HepG2 (cell line): ENCODE measurements at regions not wholly inside any gene's neighbourhood (a gene's known extent, or its start where the extent isn't known, plus 50 kb on each side); places are given as distances from the start of the nearest gene placed in this dataset.

Experiments used
- ATAC-seq: fragments of 200-7000 bp; cut with Tn5 transposase; 3 replicates; pipeline ENCODE4 v1.9.1; 2020; ENCODE audit warnings: mild to moderate bottlenecking, moderate library complexity
- BruUV-seq: library from RNA; stranded (reverse); fragments of 400-500 nt; replicated peaks from 2 replicates; lab custom pipeline; 2021; lab: Mats Ljungman, UMichigan
- CTCF ChIA-PET: fragments of 300-600 bp; formaldehyde crosslinking; extraction: SDS; loops from one replicate; lab custom pipeline; 2021; ENCODE audit warnings: low total read pairs, inconsistent platforms, low intra/inter-chr PET ratio; lab: Yijun Ruan, JAX
- POLR2A ChIA-PET: fragments of 350-600 bp; sonication (Branson Sonifier 250); formaldehyde crosslinking; loops from one replicate; lab custom pipeline; 2020; ENCODE audit warnings: antibody characterized with exemption, inconsistent platforms; lab: Yijun Ruan, JAX
- DNase-seq: peaks from one replicate; pipeline ENCODE4 v3.0.0-alpha.2; 2015; ENCODE audit warnings: low spot score
- FAIRE-seq: peaks from 3 replicates; lab custom pipeline; 2011; peaks lifted over from hg19 to GRCh38; lab: Jason Lieb, UNC
- H2AFZ ChIP-seq: one replicate; pipeline ENCODE4 v1.6.1; 2011; ENCODE audit warnings: low read length, inconsistent platforms
- H3K27ac ChIP-seq: fragments of 300-600 bp; 3 replicates; pipeline ENCODE4 v1.8.0; 2011; ENCODE audit warnings: mixed run types, mild to moderate bottlenecking, mixed read lengths, low read length, inconsistent platforms; ENCODE audit not compliant: insufficient read depth; ENCODE audit errors: extremely low read length
- H3K27me3 ChIP-seq, 2 experiments: fragments of 200-600 bp in 1 of 2; 2 replicates in 1 of 2; 3 replicates in 1 of 2; pipeline versions ENCODE4 v1.6.0 to v1.8.0; 2011; ENCODE audit warnings: low read length in 2 of 2, mild to moderate bottlenecking in 2 of 2, moderate library complexity in 2 of 2, inconsistent platforms in 1 of 2; ENCODE audit not compliant: insufficient read depth in 2 of 2, control insufficient read depth in 1 of 2
- H3K36me3 ChIP-seq, 2 experiments: fragments of 200-600 bp in 1 of 2; replicated peaks in 1 of 2; 2 replicates in 1 of 2; 3 replicates in 1 of 2; pipeline versions ENCODE4 v1.5.1 to v1.8.0; 2011; ENCODE audit warnings: low read length in 2 of 2, inconsistent platforms in 1 of 2; ENCODE audit not compliant: insufficient read depth in 2 of 2, control insufficient read depth in 1 of 2
- H3K4me1 ChIP-seq: 2 replicates; pipeline ENCODE4 v1.5.1; 2012; ENCODE audit warnings: low read length, inconsistent platforms; ENCODE audit not compliant: insufficient read depth
- H3K4me2 ChIP-seq: 2 replicates; pipeline ENCODE4 v1.6.0; 2011; ENCODE audit warnings: low read depth, low read length, inconsistent platforms
- H3K4me3 ChIP-seq, 3 experiments: fragments of 200-600 bp in 1 of 3; sonication (generic), shearing (Covaris generic) in 1 of 3; replicated peaks in 1 of 3; 2 replicates each; pipeline ENCODE4 v1.5.1; 2011 to 2016; ENCODE audit warnings: low read length in 3 of 3, inconsistent platforms in 2 of 3, low read depth in 2 of 3, mild to moderate bottlenecking in 2 of 3, control low read depth in 1 of 3, mixed read lengths in 1 of 3; ENCODE audit not compliant: insufficient read depth in 1 of 3
- H3K79me2 ChIP-seq: one replicate; pipeline ENCODE4 v1.6.1; 2011; ENCODE audit warnings: low read length, inconsistent platforms; ENCODE audit not compliant: insufficient read depth
- H3K9ac ChIP-seq: 2 replicates; pipeline ENCODE4 v1.6.0; 2011; ENCODE audit warnings: mild to moderate bottlenecking, low read depth, low read length, inconsistent platforms; ENCODE audit not compliant: insufficient read depth
- H3K9me3 ChIP-seq: 2 replicates; pipeline ENCODE4 v1.5.1; 2012; ENCODE audit warnings: mild to moderate bottlenecking, low read length
- H4K20me1 ChIP-seq: 2 replicates; pipeline ENCODE4 v1.6.0; 2011; ENCODE audit warnings: inconsistent platforms, mild to moderate bottlenecking, low read length, moderate library complexity; ENCODE audit not compliant: insufficient read depth
- AHR ChIP-seq: IDR thresholded peaks from 2 replicates; pipeline ENCODE4 v1.6.1; 2018; ENCODE audit warnings: missing genetic modification reagents, missing compliant biosample characterization
- AKAP8 ChIP-seq: sonication (generic); formaldehyde crosslinking; IDR thresholded peaks from 2 replicates; pipeline ENCODE4 v1.5.1; 2020; ENCODE audit warnings: mild to moderate bottlenecking, missing genetic modification reagents
- ATRX ChIP-seq: sonication (generic); formaldehyde crosslinking; IDR thresholded peaks from 2 replicates; pipeline ENCODE4 v1.4.0; 2020; ENCODE audit warnings: missing genetic modification reagents, borderline replicate concordance
- ELF3 ChIP-seq: IDR thresholded peaks from 2 replicates; pipeline ENCODE4 v1.6.1; 2016; ENCODE audit warnings: missing genetic modification reagents, missing compliant biosample characterization
- FOSL2 ChIP-seq: sonication (generic); formaldehyde crosslinking; IDR thresholded peaks from 2 replicates; pipeline ENCODE4 v1.4.0; 2020; ENCODE audit warnings: missing genetic modification reagents
- GLMP ChIP-seq: sonication (generic); formaldehyde crosslinking; IDR thresholded peaks from 2 replicates; pipeline ENCODE4 v1.9.0; 2021; ENCODE audit warnings: missing genetic modification reagents, mild to moderate bottlenecking, borderline replicate concordance
- HDAC6 ChIP-seq: fragments of 200-600 bp; sonication (generic); IDR thresholded peaks from 2 replicates; pipeline ENCODE4 v1.7.0; 2017; ENCODE audit warnings: mild to moderate bottlenecking, antibody characterized with exemption, low read length, low read depth
- HOXA3 ChIP-seq: sonication (generic); formaldehyde crosslinking; IDR thresholded peaks from 2 replicates; pipeline ENCODE4 v1.5.0; 2020; ENCODE audit warnings: missing genetic modification reagents
- MZF1 ChIP-seq: sonication (generic); formaldehyde crosslinking; IDR thresholded peaks from 2 replicates; pipeline ENCODE4 v1.8.1; 2023; ENCODE audit warnings: mild to moderate bottlenecking, missing genetic modification reagents, borderline replicate concordance
- NFYB ChIP-seq: sonication (generic); formaldehyde crosslinking; IDR thresholded peaks from 2 replicates; pipeline ENCODE4 v1.4.0; 2020; ENCODE audit warnings: missing genetic modification reagents
- RFXAP ChIP-seq: sonication (generic); formaldehyde crosslinking; IDR thresholded peaks from 2 replicates; pipeline ENCODE4 v1.4.0; 2020; ENCODE audit warnings: missing genetic modification reagents, borderline replicate concordance
- SATB2 ChIP-seq: sonication (generic); formaldehyde crosslinking; IDR thresholded peaks from 2 replicates; pipeline ENCODE4 v1.5.0; 2020; ENCODE audit warnings: missing genetic modification reagents
- SIN3A ChIP-seq: IDR thresholded peaks from 2 replicates; pipeline ENCODE4 v1.6.1; 2011; ENCODE audit warnings: low read depth, mild to moderate bottlenecking, control low read depth, low read length, borderline replicate concordance
- SMARCC2 ChIP-seq: fragments of 450-650 bp; IDR thresholded peaks from 2 replicates; pipeline ENCODE4 v1.6.1; 2017; ENCODE audit warnings: antibody characterized with exemption, mild to moderate bottlenecking
- TAF1 ChIP-seq: sonication (generic); formaldehyde crosslinking; IDR thresholded peaks from 2 replicates; pipeline ENCODE4 v1.4.0; 2020; ENCODE audit warnings: missing genetic modification reagents
- ZNF296 ChIP-seq: sonication (generic); formaldehyde crosslinking; conservative IDR thresholded peaks from 2 replicates; pipeline ENCODE4 v1.5.0; 2020; ENCODE audit warnings: mild to moderate bottlenecking, missing genetic modification reagents
- ZNF567 ChIP-seq: sonication (generic); formaldehyde crosslinking; IDR thresholded peaks from 2 replicates; pipeline ENCODE4 v1.8.1; 2023; ENCODE audit warnings: mild to moderate bottlenecking, missing genetic modification reagents, borderline replicate concordance
- WGBS: methylation state at CpG from one replicate; pipeline ENCODE4 v1.1.6; 2017; ENCODE audit warnings: low lambda C conversion rate; 5-methylcytosine and 5-hydroxymethylcytosine counted together
- in situ Hi-C: cut with HindIII; loops from 2 replicates; pipeline ENCODE4 v1.10.0; 2017; ENCODE audit warnings: low pct_unique_long_range_greater_than_20kb; ENCODE audit not compliant: extremely low pct_ligation_motif_present
- intact Hi-C: fragments of 100-400 bp; cut with micrococcal nuclease; formaldehyde crosslinking; loops from one replicate; pipeline ENCODE4 v1.10.0; 2022; ENCODE audit not compliant: unreplicated experiment
- TF ChIP-seq, protein P1 (sequence below): sonication (generic); formaldehyde crosslinking; IDR thresholded peaks from 2 replicates; pipeline ENCODE4 v1.9.0; 2022; ENCODE audit warnings: missing genetic modification reagents, mild to moderate bottlenecking, borderline replicate concordance

DNA sequence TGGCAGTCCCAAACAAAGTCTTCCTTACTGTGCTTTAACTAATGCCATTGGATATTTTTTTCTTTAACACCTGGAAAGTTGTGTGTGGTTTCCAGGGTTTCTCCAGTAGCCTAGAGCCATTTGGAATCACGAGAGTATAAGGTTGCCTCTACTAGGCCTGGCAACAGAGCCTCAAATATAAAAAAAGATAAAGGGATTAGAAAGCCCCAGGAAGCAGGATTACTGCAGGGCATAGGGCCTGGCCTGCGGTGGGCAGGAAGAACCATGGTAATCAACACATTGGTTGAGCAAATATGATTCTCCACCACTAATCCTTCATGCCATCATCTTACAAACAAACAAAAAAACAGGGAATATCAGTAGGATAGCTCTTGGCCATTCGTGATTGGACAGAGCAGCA lies 177.8 kb upstream of the GGTLC1 start:
- intact Hi-C loops (no loop called here), in situ Hi-C loops (loop anchor here (10.0 to 25.0 kb wide), 2 partner anchors 229 to 608 kb away; no protein-coding TSS in a partner anchor)
- POLR2A ChIA-PET = no interaction called here
- Histone ChIP-seq H2AFZ (no peak overlapping the region), H3K4me1 (no peaks in the 10 kb centered on the region), H3K4me3 (no peak overlapping the region), H3K27ac (no peak overlapping the region), H3K27me3 (no peaks in the 10 kb centered on the region), H3K9ac (no peak overlapping the region), H4K20me1 (no peaks in the 10 kb centered on the region), H3K4me2 (no peak overlapping the region), H3K9me3 (no peaks in the 10 kb centered on the region), H3K79me2 (no peaks in the 10 kb centered on the region), H3K36me3 (no peaks in the 10 kb centered on the region)
- FAIRE-seq = no peak
- TF ChIP-seq AKAP8 (no peak), ZNF296 (CRISPR knock-in tag) (no peak), SMARCC2 (no peak), ATRX (no peak), GLMP (CRISPR knock-in tag) (no peak), HOXA3 (no peak), NFYB (no peak), TAF1 (no peak), AHR (no peak), ELF3 (CRISPR knock-in tag) (no peak), ZNF567 (CRISPR knock-in tag) (no peak), SIN3A (no peak), FOSL2 (CRISPR knock-in tag) (no peak), HDAC6 (no peak), SATB2 (CRISPR knock-in tag) (no peak), RFXAP (CRISPR knock-in tag) (no peak), MZF1 (no peak)
- TF ChIP-seq, protein P1, sequence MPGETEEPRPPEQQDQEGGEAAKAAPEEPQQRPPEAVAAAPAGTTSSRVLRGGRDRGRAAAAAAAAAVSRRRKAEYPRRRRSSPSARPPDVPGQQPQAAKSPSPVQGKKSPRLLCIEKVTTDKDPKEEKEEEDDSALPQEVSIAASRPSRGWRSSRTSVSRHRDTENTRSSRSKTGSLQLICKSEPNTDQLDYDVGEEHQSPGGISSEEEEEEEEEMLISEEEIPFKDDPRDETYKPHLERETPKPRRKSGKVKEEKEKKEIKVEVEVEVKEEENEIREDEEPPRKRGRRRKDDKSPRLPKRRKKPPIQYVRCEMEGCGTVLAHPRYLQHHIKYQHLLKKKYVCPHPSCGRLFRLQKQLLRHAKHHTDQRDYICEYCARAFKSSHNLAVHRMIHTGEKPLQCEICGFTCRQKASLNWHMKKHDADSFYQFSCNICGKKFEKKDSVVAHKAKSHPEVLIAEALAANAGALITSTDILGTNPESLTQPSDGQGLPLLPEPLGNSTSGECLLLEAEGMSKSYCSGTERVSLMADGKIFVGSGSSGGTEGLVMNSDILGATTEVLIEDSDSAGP (CRISPR knock-in tag) = no peak
- no peak for ATAC-seq
- DNase-seq = no peak
- no TSS peak for BruUV-seq
- 28% methylated on average over 3 of the region's 3 CpGs for WGBS
- CTCF ChIA-PET = no interaction called here
